H9 (cell line): ENCODE measurements at regions not wholly inside any gene's neighbourhood (a gene's known extent, or its start where the extent isn't known, plus 50 kb on each side); places are given as distances from the start of the nearest gene placed in this dataset.

Source experiments
- DNase-seq: peaks from one replicate; pipeline ENCODE4 v3.0.0-alpha.2; 2017
- H2AFZ ChIP-seq: one replicate; pipeline ENCODE4 v1.6.1; 2013; ENCODE audit warnings: mild to moderate bottlenecking, low read length, control low read depth, moderate library complexity
- H2AK5ac ChIP-seq: 2 replicates; pipeline ENCODE4 v1.6.1; 2013; ENCODE audit warnings: low read length, control low read depth, mixed read lengths; ENCODE audit not compliant: insufficient read length
- H2BK120ac ChIP-seq: one replicate; pipeline ENCODE4 v1.6.1; 2013; ENCODE audit warnings: low read depth, mild to moderate bottlenecking, low read length, control low read depth, inconsistent platforms; ENCODE audit not compliant: poor library complexity, severe bottlenecking
- H2BK12ac ChIP-seq: 2 replicates; pipeline ENCODE4 v1.6.1; 2013; ENCODE audit warnings: low read length, control low read depth, mixed read lengths, low read depth; ENCODE audit not compliant: insufficient read length
- H2BK15ac ChIP-seq: 2 replicates; pipeline ENCODE4 v1.6.1; 2013; ENCODE audit warnings: low read depth, low read length, control low read depth
- H2BK20ac ChIP-seq: one replicate; pipeline ENCODE4 v1.6.1; 2013; ENCODE audit warnings: low read depth, mild to moderate bottlenecking, low read length, control low read depth, inconsistent platforms; ENCODE audit not compliant: poor library complexity, severe bottlenecking
- H2BK5ac ChIP-seq: 2 replicates; pipeline ENCODE4 v1.6.1; 2013; ENCODE audit warnings: low read length, control low read depth, mixed read lengths; ENCODE audit not compliant: insufficient read length
- H3K14ac ChIP-seq: 2 replicates; pipeline ENCODE4 v1.6.1; 2013; ENCODE audit warnings: low read length, control low read depth; ENCODE audit not compliant: insufficient read depth
- H3K18ac ChIP-seq: 2 replicates; pipeline ENCODE4 v1.6.1; 2013; ENCODE audit warnings: low read depth, mild to moderate bottlenecking, mixed read lengths, low read length, control low read depth; ENCODE audit not compliant: insufficient read length
- H3K23ac ChIP-seq: 2 replicates; pipeline ENCODE4 v1.6.1; 2013; ENCODE audit warnings: low read length, control low read depth, mixed read lengths, low read depth; ENCODE audit not compliant: insufficient read length
- H3K23me2 ChIP-seq: 2 replicates; pipeline ENCODE4 v1.6.1; 2013; ENCODE audit warnings: low read depth, mild to moderate bottlenecking, mixed read lengths, low read length, control low read depth; ENCODE audit not compliant: insufficient read length, poor library complexity, severe bottlenecking
- H3K27ac ChIP-seq: 2 replicates; pipeline ENCODE4 v1.5.1; 2013; ENCODE audit warnings: low read length, control low read depth, mixed read lengths, low read depth; ENCODE audit not compliant: insufficient read length
- H3K27me3 ChIP-seq: 2 replicates; pipeline ENCODE4 v1.6.1; 2013; ENCODE audit warnings: low read length, control low read depth, inconsistent platforms; ENCODE audit not compliant: insufficient read depth
- H3K4ac ChIP-seq: 2 replicates; pipeline ENCODE4 v1.6.1; 2013; ENCODE audit warnings: low read depth, mild to moderate bottlenecking, control low read depth, inconsistent platforms, low read length, moderate library complexity
- H3K4me1 ChIP-seq: 2 replicates; pipeline ENCODE4 v1.6.1; 2013; ENCODE audit warnings: low read length, control low read depth, inconsistent platforms; ENCODE audit not compliant: insufficient read depth
- H3K4me2 ChIP-seq: 2 replicates; pipeline ENCODE4 v1.6.1; 2013; ENCODE audit warnings: low read length, control low read depth, mixed read lengths; ENCODE audit not compliant: insufficient read length, insufficient read depth
- H3K56ac ChIP-seq: 2 replicates; pipeline ENCODE4 v1.6.1; 2013; ENCODE audit warnings: low read depth, mild to moderate bottlenecking, mixed read lengths, low read length, control low read depth; ENCODE audit not compliant: insufficient read length
- H3K79me1 ChIP-seq: 2 replicates; pipeline ENCODE4 v1.6.1; 2013; ENCODE audit warnings: low read depth, mild to moderate bottlenecking, moderate library complexity, low read length, control low read depth, inconsistent platforms; ENCODE audit not compliant: insufficient read depth, poor library complexity, severe bottlenecking
- H3K79me2 ChIP-seq: 2 replicates; pipeline ENCODE4 v1.6.1; 2013; ENCODE audit warnings: low read length, control low read depth, inconsistent platforms; ENCODE audit not compliant: insufficient read depth
- H3K9ac ChIP-seq: 2 replicates; pipeline ENCODE4 v1.6.1; 2013; ENCODE audit warnings: low read length, control low read depth, mixed read lengths; ENCODE audit not compliant: insufficient read length; ENCODE audit errors: extremely low read depth
- H3K9me3 ChIP-seq: one replicate; pipeline ENCODE4 v1.6.1; 2013; ENCODE audit warnings: low read depth, low read length, inconsistent platforms; ENCODE audit not compliant: control insufficient read depth
- H3T11ph ChIP-seq: one replicate; pipeline ENCODE4 v1.6.1; 2013; ENCODE audit warnings: mild to moderate bottlenecking, low read length, control low read depth, inconsistent platforms
- H4K20me1 ChIP-seq: one replicate; pipeline ENCODE4 v1.6.1; 2013; ENCODE audit not compliant: control insufficient read depth, insufficient read length, insufficient read depth
- H4K5ac ChIP-seq: 2 replicates; pipeline ENCODE4 v1.6.1; 2013; ENCODE audit warnings: low read depth, mild to moderate bottlenecking, mixed read lengths, low read length, control low read depth; ENCODE audit not compliant: insufficient read length
- H4K8ac ChIP-seq: replicated peaks from 2 replicates; pipeline ENCODE4 v1.6.1; 2013; ENCODE audit warnings: low read length, control low read depth, mixed read lengths, low read depth; ENCODE audit not compliant: insufficient read length
- H4K91ac ChIP-seq: 2 replicates; pipeline ENCODE4 v1.6.1; 2013; ENCODE audit warnings: low read depth, mild to moderate bottlenecking, moderate library complexity, mixed read lengths, low read length, control low read depth; ENCODE audit not compliant: insufficient read length
- H3K27ac Mint-ChIP-seq, 3 experiments: 2 replicates in 2 of 3; 3 replicates in 1 of 3; pipeline ENCODE4 v1.8.0; 2020 to 2021; ENCODE audit warnings: mixed read lengths in 3 of 3, mild to moderate bottlenecking in 1 of 3, moderate library complexity in 1 of 3
- H3K27me3 Mint-ChIP-seq: 2 replicates; pipeline ENCODE4 v1.8.0; 2021; ENCODE audit warnings: low read depth, mild to moderate bottlenecking, moderate library complexity, mixed read lengths
- H3K36me3 Mint-ChIP-seq, 3 experiments: 2 replicates in 2 of 3; 3 replicates in 1 of 3; pipeline ENCODE4 v1.8.0; 2020 to 2021; ENCODE audit warnings: low read depth in 3 of 3, mixed read lengths in 3 of 3; ENCODE audit not compliant: insufficient read depth in 1 of 3
- H3K4me1 Mint-ChIP-seq, 2 experiments: 2 replicates each; pipeline ENCODE4 v1.8.0; 2020; ENCODE audit warnings: mixed read lengths in 2 of 2
- H3K4me3 Mint-ChIP-seq, 2 experiments: 2 replicates in 1 of 2; 3 replicates in 1 of 2; pipeline ENCODE4 v1.8.0; 2020 to 2021; ENCODE audit warnings: mild to moderate bottlenecking in 2 of 2, mixed read lengths in 2 of 2, moderate library complexity in 1 of 2
- H3K9me3 Mint-ChIP-seq, 2 experiments: 2 replicates in 1 of 2; 3 replicates in 1 of 2; pipeline ENCODE4 v1.8.0; 2020; ENCODE audit warnings: mild to moderate bottlenecking in 2 of 2, mixed read lengths in 2 of 2, moderate library complexity in 1 of 2
- WGBS: extraction: QIAGEN DNeasy Blood & Tissue Kit; methylation state at CpG from one replicate; pipeline ENCODE4 v1.1.7; 2013; ENCODE audit warnings: missing lambda C conversion rate, low lambda C conversion rate, mixed read lengths; ENCODE audit not compliant: insufficient read length; ENCODE audit errors: extremely low coverage; 5-methylcytosine and 5-hydroxymethylcytosine counted together
- TF ChIP-seq, protein P1 (sequence below): fragments of 200-600 bp; sonication (generic); conservative IDR thresholded peaks from 3 replicates; pipeline ENCODE4 v1.8.0; 2021; ENCODE audit warnings: antibody characterized with exemption, mild to moderate bottlenecking

DNA sequence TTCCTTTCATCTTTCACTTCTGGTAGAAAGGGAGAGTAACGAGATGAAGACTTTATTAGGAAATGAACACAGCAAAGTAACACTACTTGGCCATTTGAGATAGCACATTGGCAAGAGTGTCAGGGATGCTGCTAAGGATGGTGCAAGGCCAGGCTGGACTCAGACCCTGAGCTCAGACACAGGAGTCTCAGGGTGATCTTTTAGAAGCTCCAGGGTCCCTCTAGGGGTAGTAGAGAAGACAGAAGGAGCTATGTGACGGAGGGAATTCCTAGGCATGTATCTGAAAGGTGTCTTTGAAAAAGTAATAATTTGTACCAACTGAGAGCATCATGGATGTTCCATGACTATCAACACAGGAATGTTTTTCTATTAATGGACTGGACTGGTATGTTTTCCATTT, 436.5 kb downstream of the DHX35 start:
- WGBS = no CpG with 5 or more reads among the region's 2 CpGs
- no peak overlapping the region for H3K9ac ChIP-seq
- H3K23me2 ChIP-seq = no peaks in the 10 kb centered on the region
- Mint-ChIP-seq H3K9me3 (no peaks in the 10 kb centered on the region), H3K4me3 (no peak overlapping the region), H3K27me3 (no peaks in the 10 kb centered on the region), H3K4me1 (peaks cover 6% of the 10 kb centered on the region in 2 experiments; a peak in 2 of 4 replicates), H3K36me3 (no peaks in the 10 kb centered on the region), H3K27ac (no peak overlapping the region)
- no peak overlapping the region for H3K23ac ChIP-seq
- H2AK5ac ChIP-seq = no peak overlapping the region
- no peaks in the 10 kb centered on the region for H3K79me2 ChIP-seq
- no peaks in the 10 kb centered on the region for H3K4me1 ChIP-seq
- no peak overlapping the region for H2BK120ac ChIP-seq
- H4K8ac ChIP-seq = no peak overlapping the region
- H2BK12ac ChIP-seq = no peak overlapping the region
- no peak overlapping the region for H3K56ac ChIP-seq
- no peak overlapping the region for H3K18ac ChIP-seq
- no peak overlapping the region for H2BK20ac ChIP-seq
- no peak overlapping the region for H2BK5ac ChIP-seq
- no peak overlapping the region for H4K91ac ChIP-seq
- no peak overlapping the region for H3T11ph ChIP-seq
- H3K27ac ChIP-seq = no peak overlapping the region
- H4K5ac ChIP-seq = no peak overlapping the region
- H2BK15ac ChIP-seq = no peak overlapping the region
- H3K4ac ChIP-seq = no peak overlapping the region
- no peak for DNase-seq
- H3K27me3 ChIP-seq = no peaks in the 10 kb centered on the region
- H3K14ac ChIP-seq = no peak overlapping the region
- H4K20me1 ChIP-seq = no peaks in the 10 kb centered on the region
- H2AFZ ChIP-seq = no peak overlapping the region
- no peaks in the 10 kb centered on the region for H3K79me1 ChIP-seq
- H3K4me2 ChIP-seq = no peak overlapping the region
- H3K9me3 ChIP-seq = no peaks in the 10 kb centered on the region
- TF ChIP-seq, protein P1, sequence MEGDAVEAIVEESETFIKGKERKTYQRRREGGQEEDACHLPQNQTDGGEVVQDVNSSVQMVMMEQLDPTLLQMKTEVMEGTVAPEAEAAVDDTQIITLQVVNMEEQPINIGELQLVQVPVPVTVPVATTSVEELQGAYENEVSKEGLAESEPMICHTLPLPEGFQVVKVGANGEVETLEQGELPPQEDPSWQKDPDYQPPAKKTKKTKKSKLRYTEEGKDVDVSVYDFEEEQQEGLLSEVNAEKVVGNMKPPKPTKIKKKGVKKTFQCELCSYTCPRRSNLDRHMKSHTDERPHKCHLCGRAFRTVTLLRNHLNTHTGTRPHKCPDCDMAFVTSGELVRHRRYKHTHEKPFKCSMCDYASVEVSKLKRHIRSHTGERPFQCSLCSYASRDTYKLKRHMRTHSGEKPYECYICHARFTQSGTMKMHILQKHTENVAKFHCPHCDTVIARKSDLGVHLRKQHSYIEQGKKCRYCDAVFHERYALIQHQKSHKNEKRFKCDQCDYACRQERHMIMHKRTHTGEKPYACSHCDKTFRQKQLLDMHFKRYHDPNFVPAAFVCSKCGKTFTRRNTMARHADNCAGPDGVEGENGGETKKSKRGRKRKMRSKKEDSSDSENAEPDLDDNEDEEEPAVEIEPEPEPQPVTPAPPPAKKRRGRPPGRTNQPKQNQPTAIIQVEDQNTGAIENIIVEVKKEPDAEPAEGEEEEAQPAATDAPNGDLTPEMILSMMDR = peak; percentile 56
